Upper lobe of left lung (tissue), 4 donors: ENCODE measurements at regions not wholly inside any gene's neighbourhood (a gene's known extent, or its start where the extent isn't known, plus 50 kb on each side); places are given as distances from the start of the nearest gene placed in this dataset.

Source experiments
- POLR2AphosphoS5 ChIP-seq, 2 donors: sonication (generic); formaldehyde crosslinking; IDR thresholded peaks; one replicate each; pipeline ENCODE4 v1.5.1; 2017; ENCODE audit warnings: antibody characterized with exemption in 2 of 2
- TF ChIP-seq, protein P1 (sequence below), 6 experiments: fragments of 450-650 bp in 4 of 6; fragments of 200-600 bp in 2 of 6; sonication (generic) in 2 of 6; IDR thresholded peaks; one replicate each; pipeline ENCODE4 v1.5.1; 2016 to 2019; ENCODE audit warnings: antibody characterized with exemption in 6 of 6

DNA sequence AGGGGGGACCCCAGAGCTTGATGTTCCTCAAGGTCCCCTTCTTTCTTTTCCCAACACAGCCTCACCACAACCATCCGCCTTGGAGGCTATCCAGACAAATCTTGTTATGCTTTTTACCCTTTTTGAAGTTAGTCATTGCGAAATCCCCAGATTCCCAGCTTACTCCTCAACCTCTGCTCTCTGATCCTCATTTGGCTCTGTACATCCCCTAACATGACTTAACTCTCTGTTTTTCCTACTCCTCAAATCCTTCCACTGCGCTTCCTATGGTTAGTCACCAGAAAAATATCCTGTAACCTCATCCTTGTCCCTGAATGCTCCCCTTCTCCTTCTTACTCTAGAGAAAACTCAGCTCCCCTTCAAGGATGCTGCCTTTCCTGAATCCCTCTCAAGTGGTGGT is 189.1 kb upstream of the POU3F1 start:
- TF ChIP-seq, protein P1, sequence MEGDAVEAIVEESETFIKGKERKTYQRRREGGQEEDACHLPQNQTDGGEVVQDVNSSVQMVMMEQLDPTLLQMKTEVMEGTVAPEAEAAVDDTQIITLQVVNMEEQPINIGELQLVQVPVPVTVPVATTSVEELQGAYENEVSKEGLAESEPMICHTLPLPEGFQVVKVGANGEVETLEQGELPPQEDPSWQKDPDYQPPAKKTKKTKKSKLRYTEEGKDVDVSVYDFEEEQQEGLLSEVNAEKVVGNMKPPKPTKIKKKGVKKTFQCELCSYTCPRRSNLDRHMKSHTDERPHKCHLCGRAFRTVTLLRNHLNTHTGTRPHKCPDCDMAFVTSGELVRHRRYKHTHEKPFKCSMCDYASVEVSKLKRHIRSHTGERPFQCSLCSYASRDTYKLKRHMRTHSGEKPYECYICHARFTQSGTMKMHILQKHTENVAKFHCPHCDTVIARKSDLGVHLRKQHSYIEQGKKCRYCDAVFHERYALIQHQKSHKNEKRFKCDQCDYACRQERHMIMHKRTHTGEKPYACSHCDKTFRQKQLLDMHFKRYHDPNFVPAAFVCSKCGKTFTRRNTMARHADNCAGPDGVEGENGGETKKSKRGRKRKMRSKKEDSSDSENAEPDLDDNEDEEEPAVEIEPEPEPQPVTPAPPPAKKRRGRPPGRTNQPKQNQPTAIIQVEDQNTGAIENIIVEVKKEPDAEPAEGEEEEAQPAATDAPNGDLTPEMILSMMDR (IDR thresholded peaks at IDR 0.05) = no peak
- TF ChIP-seq POLR2AphosphoS5 (IDR thresholded peaks at IDR 0.05) = no peak
